ENCODE measurements at regions not wholly inside any gene's neighbourhood (a gene's known extent, or its start where the extent isn't known, plus 50 kb on each side); places are given as distances from the start of the nearest gene placed in this dataset.

GRCh38 chr1:83571536-83571935 lies 427.4 kb downstream of the TTLL7 start:
- DNase-seq, result no peak

- DNase-seq, result no peak
Measured at GRCh38 chr1:83561346-83561745, 437.6 kb downstream of the TTLL7 start.

GRCh38 chr1:83559129-83559840 lies 439.6 kb downstream of the TTLL7 start:
- no peak for DNase-seq

- no peak for DNase-seq
Measured at GRCh38 chr1:83555871-83556270, 443.1 kb downstream of the TTLL7 start.

GRCh38 chr1:83554174-83554573 lies 444.8 kb downstream of the TTLL7 start:
- no peak for DNase-seq

- DNase-seq, result no peak
Measured at GRCh38 chr1:83552820-83553219, 446.1 kb downstream of the TTLL7 start.

GRCh38 chr1:83548311-83548710 lies 450.6 kb downstream of the TTLL7 start:
- DNase-seq, result no peak

GRCh38 chr1:83547901-83548300 lies 451.0 kb downstream of the TTLL7 start:
- no peak for DNase-seq

GRCh38 chr1:83546874-83547273 lies 452.1 kb downstream of the TTLL7 start:
- DNase-seq, result no peak

- no peak for DNase-seq
Measured at GRCh38 chr1:83545066-83545862, 453.7 kb downstream of the TTLL7 start.

- DNase-seq, result no peak
Measured at GRCh38 chr1:83543222-83543973, 455.5 kb downstream of the TTLL7 start.

GRCh38 chr1:83531521-83532309 lies 467.2 kb downstream of the TTLL7 start:
- no peak for DNase-seq

- DNase-seq, result no peak
Measured at GRCh38 chr1:83530506-83530905, 468.4 kb downstream of the TTLL7 start.

GRCh38 chr1:83527987-83528386 lies 470.9 kb downstream of the TTLL7 start:
- no peak for DNase-seq

- DNase-seq, result peak; percentile 6
Measured at GRCh38 chr1:83520797-83521196, 478.1 kb downstream of the TTLL7 start.

- DNase-seq, result no peak
Measured at GRCh38 chr1:83516369-83516768, 482.6 kb downstream of the TTLL7 start.

- DNase-seq, result no peak
Measured at GRCh38 chr1:83515578-83516154, 483.3 kb downstream of the TTLL7 start.

GRCh38 chr1:83512373-83513193 lies 486.3 kb downstream of the TTLL7 start:
- DNase-seq, result no peak

GRCh38 chr1:83511146-83511726 lies 487.7 kb downstream of the TTLL7 start:
- DNase-seq, result no peak

- no peak for DNase-seq
Measured at GRCh38 chr1:83509301-83509781, 489.6 kb downstream of the TTLL7 start.
